GM19395 (cell line): ENCODE measurements at regions not wholly inside any gene's neighbourhood (a gene's known extent, or its start where the extent isn't known, plus 50 kb on each side); places are given as distances from the start of the nearest gene placed in this dataset.

Experiments
- ATAC-seq: cut with Tn5 transposase; IDR thresholded peaks from one replicate; pipeline ENCODE4 v1.9.1; 2021; ENCODE audit warnings: mild to moderate bottlenecking, moderate library complexity; ENCODE audit not compliant: unreplicated experiment

DNA sequence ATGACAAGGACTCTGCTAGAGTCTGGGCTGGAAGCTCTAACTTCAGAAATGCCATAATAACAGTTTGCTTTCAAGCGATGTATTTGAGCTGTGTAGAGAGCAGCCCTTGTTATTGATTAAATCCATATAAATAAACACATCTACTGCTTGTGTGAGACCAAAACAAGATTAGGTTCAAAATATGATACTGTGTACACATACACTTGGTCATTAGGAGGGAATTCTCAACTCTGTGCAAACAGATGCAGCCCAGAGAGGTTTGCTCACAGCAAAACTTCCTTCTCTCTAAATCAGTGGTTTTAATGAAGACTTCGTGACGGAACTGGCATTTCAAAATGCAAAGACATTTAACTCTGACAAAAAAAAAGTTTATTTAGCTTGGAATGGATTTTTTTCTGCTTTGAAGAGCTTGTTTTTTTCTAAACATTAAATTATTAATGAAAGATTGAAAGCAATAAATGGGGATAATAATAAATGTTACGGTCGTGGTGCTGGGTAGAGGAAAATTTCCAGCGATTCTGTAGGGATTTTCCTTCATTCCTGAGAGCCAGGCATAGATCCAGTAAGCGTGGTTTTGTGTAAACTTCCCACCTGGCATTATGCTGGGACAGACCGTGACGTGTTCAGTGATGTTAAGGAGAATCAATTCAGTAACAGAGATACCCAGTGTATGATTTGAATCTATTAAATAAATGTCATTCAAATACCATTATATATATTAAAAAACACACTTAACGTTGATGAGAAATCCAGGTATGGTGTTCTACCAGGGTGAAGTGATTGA is 213.7 kb downstream of the TEX29 start:
- no peak for ATAC-seq

DNA sequence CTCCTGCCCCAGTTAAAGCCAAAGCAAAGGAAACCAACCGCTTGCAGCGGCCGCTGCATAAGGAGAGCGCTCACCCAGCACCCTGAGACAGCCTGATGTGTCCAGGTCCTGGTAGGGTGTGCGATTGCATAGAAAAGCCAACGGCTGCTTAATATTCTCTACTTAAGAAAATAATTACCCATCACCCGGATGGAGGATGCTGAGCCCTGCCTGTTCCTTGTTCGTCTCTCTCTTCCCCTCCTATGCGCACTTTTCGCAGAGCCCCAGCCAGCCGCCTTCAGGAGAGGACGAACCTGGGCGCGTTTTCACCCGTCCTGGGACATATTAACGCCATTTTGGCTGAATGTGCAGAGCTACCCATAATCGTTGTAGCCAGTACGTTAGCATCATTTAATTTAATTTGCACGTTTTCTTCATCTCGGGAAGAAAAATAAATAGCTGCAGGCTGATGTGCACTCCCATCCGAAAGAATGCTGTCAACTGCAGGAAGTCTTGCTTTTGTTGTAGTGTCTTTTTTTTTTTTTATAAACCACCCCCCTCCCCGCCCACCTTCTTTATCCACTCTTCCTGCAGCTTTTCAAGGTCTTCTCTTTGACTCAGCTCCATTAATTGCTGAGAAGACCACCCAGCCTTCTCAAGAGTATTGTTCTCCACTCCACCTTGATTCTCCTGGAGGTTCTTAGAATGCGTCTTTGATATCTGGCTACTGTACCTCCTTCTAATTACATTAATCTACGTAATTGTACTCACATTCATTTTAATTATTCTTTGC is 214.5 kb downstream of the TEX29 start:
- no peak for ATAC-seq

- ATAC-seq = no peak
Observed at GRCh38 chr13:111535523-111535811, 215.0 kb downstream of the TEX29 start.

DNA sequence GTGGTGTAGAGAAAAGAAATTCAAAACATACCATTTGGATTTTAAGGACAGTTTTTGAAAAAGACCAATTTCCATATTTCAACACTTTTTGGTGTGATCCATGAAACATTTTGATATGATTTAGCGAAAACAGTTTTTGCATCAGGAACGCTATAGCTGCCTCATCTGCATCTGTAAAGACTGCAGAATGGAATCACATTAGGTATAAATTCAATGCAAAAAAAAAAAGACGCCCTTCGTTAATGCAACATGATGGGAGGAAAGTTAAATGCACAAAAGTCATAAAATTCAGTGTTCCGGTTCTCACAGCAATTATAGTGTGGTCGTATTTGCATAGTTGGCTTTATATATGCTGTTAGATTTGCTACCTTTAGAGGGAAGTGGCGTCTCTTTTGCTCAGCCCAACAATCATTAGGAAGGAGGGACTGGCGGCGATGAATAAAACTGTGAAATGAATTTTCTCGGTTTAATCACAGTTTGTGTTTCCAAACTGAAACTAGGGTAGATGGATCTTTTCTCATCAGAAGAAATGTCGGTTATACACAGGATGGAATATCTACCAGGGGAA is 215.7 kb downstream of the TEX29 start:
- ATAC-seq = no peak

DNA sequence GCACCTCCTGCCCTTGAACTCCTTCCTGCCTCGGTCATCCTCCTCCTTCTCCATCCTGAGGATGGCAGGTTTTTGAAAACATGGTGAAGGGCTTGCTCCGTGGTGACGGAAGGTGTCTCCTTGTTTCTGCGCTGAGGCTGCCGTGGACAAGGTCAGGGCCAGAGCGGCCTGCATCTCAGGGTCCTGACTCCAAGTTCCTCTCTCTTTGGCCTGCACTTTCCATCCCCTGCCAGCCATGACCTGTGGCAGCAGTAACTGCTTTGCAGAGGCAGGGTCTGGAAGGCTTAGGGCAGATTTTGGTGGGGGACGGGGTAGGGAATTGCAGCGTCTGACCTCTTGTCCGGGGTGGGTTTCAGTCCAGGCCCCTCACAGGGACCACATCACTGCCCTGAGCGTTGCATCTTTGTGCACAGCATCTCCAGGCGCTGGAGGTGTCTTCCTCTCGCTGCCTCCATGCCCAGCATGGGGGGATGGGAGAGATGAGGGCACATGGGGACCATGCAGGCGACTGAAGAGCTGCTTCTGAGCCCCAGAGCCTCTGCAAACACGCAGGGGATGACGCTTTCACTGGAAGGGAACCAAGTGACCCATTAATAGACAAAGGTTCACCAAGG is 216.8 kb downstream of the TEX29 start:
- ATAC-seq = no peak

DNA sequence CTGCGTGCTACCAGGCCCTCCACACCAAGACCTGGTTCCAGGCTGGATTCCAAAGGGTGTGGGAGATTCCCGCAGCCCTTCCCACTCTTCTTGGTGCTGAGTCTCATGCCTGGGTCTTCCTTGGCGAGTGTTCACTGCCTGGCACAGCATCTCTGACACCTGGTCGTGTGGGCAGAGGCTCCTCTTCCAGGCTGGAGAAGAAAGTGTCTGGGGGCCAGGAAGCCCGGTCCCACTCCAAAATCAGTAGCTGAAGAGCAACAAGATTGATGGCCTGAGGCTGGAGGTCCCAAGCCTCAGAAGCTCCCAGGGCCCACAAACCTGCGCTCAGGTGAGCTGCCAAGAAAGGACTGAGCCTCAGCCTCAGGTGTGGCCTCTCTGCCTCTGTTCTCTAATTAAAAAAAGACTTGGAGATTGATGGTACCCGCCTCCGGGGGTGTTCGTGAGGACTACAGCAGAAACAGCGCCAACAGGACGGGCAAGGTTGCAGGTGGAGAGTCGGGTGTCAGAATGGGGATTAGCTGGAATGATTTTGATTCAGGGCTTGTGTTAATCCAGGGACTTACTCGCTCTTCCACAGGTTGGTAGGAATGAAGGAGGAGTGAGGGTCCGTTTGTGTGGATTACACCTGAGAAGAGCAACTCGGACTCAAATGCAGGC is 217.5 kb downstream of the TEX29 start:
- no peak for ATAC-seq

DNA sequence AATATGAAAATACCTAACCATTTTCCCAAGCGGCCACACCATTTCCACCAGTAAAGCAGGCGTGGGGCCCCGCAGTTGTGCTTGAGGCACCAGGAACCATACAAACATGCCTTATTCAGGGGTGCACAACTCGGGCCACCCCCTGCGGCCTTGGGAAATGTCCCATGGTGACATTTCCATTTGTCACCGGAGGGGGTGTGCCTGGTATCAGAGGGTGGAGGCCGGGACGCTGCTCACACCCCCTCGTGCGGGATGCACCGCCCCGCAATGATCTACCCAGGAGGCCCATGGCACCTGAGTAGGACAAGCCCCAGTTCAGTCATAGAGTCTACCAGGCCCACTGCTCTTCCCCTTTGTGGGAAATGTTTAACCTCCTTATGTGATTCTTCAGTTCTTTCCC is 218.8 kb downstream of the TEX29 start:
- ATAC-seq = no peak

DNA sequence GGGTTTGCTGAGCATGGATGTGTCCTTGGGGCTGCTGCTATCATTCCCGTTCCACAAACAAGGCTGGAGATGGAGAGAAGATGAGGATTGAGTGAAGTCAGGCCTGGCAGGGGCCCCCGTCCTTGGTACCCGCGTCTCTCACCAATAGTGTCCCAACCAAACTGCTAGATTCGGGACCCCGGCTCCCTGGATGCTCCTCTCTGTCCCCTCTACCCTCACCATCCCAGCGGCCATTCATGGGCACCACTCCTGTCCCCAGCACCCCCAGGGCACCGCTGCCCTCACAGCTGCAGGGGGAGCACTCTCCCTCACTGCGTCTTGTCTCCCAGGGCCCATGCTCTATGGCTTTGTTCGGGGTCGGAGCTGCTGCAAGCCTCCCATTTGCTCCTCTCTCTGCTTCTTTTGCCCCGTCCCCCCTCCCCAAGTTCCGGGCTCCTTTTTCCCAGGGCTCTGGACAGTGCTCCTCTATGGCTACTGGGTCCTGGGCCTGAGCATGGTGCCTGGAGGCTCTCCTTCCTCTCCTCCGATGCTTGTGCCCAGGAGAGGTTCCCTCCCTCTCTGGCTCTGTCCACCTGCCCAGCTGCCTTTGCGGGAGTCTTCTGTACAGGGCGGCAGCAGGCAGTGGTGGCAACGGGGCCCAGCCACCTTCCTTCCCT is 219.5 kb downstream of the TEX29 start:
- no peak for ATAC-seq

- ATAC-seq = no peak
Observed at GRCh38 chr13:111540486-111540885, 220.0 kb downstream of the TEX29 start.

DNA sequence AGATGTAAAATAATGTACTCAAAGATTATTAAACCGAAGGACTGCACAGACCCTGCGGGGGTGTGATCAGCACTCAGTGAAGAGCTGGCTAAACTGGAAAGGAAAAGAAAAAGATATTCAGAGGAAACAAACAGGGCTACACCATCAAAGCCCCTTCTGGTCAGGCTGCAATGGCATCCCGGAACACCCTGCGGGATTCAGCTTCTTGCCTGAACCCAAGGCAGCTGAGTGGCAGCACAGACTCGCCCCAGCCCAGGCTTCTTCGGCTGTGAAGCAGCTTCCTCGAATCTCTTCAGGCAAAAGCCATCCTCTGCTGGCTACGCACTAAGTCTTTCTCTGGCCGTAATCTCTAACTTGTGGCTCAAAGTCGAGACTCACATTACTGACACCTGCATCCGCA is 220.9 kb downstream of the TEX29 start:
- no peak for ATAC-seq

DNA sequence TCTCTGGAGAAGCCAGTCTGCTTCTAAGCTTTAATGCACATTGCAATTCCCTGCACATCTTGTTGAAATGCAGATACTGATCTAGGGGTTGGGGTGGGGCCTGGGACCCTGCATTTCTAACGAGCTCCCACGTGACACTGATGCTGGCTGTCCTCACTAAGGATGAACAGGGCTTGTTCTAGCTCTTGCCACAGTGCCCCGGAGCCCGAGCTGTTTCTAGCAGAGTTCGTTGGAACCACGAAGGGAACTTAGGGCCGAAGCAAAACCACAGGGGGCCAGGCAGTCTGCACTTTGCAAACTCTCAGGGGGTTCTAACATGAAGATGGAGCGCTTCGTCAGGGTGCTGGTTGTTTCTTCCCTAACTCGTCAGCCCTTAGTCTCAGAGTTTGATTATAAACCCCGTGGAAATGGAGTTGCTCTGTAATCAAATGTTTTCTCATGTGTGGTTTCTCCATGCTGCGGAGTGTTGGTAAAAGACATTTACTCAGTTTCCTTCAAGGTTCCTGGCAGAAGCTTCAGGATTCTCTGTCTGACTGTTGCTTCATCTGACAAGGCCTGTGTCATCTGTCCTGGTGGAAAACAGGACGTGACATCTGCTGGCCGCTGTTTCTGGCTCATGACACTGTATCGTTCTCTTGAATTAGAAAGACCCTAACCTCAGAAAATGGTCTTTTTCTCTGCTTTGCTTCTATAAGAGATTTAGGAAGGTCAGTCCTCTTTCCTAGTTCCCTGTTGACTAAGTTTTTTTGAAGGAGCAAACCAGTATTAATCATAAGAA is 221.5 kb downstream of the TEX29 start:
- no peak for ATAC-seq

DNA sequence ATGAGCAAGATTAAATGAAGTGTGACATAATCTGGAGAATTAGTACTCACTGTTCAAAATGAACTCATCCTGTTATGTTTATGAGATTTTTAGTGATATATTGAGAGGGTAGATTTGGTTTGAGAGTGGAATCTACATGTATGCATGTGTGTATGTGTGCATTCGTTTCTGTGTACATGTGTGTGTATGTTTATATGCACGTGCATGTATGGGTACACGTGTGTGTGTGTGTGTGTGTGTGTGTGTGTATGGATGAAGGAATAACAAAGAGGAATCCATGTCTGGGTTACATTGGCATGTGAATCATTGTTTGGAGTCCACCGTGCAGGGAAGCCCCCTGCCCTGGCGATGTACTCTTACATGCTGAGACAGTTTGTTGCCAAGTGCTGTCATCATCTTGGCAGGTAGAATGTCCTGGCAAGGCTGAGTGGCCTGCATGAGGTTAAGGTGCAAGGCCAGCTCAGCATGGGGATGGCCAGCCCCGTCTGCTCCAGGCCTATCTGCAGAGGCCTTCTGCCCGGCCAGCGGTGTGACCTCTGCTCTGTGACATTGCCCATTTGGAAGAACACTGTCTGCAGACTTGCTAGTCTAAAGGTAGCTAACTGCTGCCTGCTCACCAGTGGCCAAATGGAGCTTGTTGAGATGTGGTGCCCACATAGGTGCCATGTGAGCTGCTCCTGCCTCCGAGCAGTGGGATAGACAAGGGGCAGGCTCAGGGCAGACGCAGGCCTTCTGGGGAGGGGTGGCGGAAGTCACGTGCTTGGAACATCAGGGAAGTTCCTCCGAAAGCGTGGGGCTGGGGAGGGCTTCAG is 222.3 kb downstream of the TEX29 start:
- ATAC-seq = no peak

DNA sequence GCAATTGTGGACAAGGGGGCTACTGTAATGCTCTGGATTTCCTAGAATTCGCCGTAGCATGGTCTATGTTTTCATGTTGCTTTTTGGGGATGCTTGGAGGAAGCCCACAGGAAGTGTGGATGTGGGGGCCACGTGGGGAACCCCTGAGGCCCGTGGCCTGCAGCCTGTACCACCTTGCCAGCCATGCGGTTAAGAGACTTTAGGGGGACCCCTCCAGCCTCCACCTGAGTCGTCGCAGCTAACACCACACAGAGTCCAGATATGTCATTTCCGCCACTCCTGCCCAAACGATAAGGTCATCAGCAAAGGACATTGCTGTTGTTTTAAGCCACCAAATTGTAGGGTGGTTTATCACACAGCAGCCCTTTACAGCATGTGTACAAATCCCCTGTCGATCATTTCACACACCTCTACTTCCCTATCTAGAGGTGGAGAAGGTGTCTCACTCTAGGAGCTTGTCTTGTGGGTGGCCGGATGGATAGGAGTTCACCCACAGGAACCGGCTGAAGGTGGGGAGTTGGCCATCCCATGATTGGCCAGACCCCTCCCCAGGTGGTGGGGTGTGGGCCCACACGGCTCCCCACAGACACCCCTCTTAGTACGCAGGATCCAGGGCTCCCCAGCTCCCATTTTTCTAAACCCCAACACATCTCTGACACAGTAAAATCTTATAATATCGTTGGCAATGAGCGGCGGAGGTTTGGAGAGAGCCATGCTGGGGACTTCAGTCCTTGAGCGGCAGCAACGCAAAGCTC is 226.7 kb downstream of the TEX29 start:
- ATAC-seq = no peak

- no peak for ATAC-seq
Observed at GRCh38 chr13:111547726-111548273, 227.4 kb downstream of the TEX29 start.

DNA sequence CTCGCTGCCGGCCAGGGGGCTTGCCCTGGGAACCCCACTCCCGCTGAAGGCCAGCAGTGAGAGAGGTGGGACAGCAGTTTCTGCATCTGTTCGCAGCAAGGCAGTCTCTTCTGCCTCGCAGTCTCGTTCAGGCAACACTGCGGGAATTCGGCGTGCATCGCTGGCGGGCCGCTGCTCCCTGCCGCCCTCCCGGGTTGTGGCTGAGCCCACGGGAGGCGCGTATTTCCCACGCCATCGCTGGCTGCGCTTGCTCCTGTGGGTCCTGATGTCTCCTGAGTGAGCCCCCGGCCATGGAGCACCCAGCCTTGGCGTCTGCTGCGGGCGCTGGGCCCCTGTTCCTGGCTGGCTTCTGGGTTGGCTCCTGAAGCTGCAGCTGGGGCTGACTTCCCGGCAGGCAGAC is 227.9 kb downstream of the TEX29 start:
- no peak for ATAC-seq

DNA sequence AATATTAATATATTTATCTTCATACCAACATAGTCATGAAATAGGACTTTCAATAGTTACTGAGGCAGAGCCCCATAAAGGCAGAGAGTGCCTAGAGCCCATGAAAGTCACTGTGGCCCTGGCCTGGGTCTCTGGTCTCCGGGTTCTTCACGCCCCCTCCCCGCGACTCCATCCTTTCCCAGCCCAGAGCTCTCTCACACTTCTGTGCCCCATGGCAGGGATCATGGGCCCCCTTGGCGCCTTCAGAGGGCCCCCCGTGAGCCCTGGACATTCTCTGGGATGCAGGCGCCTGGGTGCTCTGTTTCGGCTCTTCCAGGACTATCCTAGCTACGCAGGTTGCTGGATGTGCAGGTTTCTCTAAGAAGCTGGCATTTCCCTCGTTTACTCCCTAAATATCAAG is 228.4 kb downstream of the TEX29 start:
- no peak for ATAC-seq

DNA sequence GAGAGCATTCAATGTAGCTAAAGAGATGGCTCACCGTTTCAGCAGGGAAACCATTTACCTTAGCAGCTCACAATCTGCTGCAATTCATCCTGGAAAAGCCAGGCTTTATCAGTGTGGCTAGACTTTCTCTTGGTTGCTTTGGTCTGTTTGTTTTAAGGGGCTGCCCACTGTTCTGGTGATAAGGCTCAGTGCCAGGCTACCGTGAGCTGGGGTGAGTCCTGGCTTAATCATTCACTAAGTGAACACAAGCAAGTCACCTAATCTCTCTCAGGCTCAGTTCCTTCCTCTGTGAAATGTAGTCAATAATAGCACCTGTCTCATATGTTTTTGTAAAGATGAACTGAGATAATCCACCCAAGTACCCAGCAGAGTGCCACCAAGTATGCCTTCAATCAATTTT is 229.0 kb downstream of the TEX29 start:
- no peak for ATAC-seq

DNA sequence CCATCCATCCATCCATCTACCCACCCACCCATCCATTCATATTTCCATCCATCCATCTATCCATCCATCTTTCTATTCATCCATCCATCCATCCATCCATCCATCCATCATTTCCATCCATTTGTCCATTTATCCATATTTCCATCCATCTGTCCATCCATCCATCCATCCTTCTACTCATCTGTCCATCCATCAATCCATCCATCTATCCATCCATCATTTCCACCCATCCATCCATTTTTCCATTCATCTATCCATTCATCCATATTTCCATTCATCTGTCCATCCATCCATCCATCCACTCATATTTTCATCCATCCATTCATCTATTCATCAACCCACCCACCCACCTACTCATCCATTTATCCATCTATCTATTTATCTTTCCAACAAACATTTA is 229.6 kb downstream of the TEX29 start:
- no peak for ATAC-seq
